GM23338 (cell line): ENCODE measurements at regions not wholly inside any gene's neighbourhood (a gene's known extent, or its start where the extent isn't known, plus 50 kb on each side); places are given as distances from the start of the nearest gene placed in this dataset.

Source experiments
- CREB1 ChIP-seq: fragments of 250-450 bp; sonication (Bioruptor Pico); IDR thresholded peaks from 2 replicates; pipeline ENCODE4 v1.5.0; 2020; ENCODE audit warnings: low read depth, mild to moderate bottlenecking, moderate library complexity
- EZH2 ChIP-seq: fragments of 200-600 bp; sonication (generic); IDR thresholded peaks from one replicate; pipeline ENCODE4 v1.8.0; 2017; ENCODE audit warnings: antibody characterized with exemption, mild to moderate bottlenecking, low read depth; ENCODE audit not compliant: unreplicated experiment
- EZH2phosphoT487 ChIP-seq: fragments of 200-600 bp; sonication (generic); IDR thresholded peaks from one replicate; pipeline ENCODE4 v1.8.1; 2018; ENCODE audit warnings: antibody characterized with exemption; ENCODE audit not compliant: unreplicated experiment
- ZNF331 ChIP-seq: fragments of 250-450 bp; sonication (Bioruptor Pico); IDR thresholded peaks from 2 replicates; pipeline ENCODE4 v1.5.0; 2020; ENCODE audit warnings: low read depth, mild to moderate bottlenecking, moderate library complexity
- TF ChIP-seq, protein P1 (sequence below), 2 experiments: fragments of 200-600 bp in 1 of 2; sonication (generic) in 1 of 2; conservative IDR thresholded peaks; 2 replicates each; pipeline versions ENCODE4 v1.5.1 to v1.6.1; 2016 to 2017; ENCODE audit warnings: antibody characterized with exemption in 2 of 2, low read depth in 2 of 2, mild to moderate bottlenecking in 2 of 2, moderate library complexity in 1 of 2

DNA sequence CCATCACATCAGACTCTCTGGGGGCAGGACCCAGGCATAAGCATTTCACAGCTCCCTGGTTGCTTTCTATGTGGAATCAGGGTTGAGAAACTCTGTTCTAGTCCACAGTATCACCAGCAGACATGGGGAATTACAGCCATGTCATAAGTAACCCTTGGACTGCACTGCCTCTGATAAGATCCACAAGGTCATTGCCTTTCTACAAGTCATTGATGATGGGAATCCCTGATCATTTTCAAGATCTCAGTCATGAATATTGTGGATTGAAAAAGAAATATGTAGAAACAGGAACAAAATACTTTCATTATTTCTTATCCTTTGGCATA is 304.1 kb downstream of the KLF6 start:
- TF ChIP-seq EZH2phosphoT487 (no peak), EZH2 (no peak), CREB1 (CRISPR knock-in tag) (no peak), ZNF331 (CRISPR knock-in tag) (no peak)
- TF ChIP-seq, protein P1, sequence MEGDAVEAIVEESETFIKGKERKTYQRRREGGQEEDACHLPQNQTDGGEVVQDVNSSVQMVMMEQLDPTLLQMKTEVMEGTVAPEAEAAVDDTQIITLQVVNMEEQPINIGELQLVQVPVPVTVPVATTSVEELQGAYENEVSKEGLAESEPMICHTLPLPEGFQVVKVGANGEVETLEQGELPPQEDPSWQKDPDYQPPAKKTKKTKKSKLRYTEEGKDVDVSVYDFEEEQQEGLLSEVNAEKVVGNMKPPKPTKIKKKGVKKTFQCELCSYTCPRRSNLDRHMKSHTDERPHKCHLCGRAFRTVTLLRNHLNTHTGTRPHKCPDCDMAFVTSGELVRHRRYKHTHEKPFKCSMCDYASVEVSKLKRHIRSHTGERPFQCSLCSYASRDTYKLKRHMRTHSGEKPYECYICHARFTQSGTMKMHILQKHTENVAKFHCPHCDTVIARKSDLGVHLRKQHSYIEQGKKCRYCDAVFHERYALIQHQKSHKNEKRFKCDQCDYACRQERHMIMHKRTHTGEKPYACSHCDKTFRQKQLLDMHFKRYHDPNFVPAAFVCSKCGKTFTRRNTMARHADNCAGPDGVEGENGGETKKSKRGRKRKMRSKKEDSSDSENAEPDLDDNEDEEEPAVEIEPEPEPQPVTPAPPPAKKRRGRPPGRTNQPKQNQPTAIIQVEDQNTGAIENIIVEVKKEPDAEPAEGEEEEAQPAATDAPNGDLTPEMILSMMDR (conservative IDR thresholded peaks at IDR 0.05; ENCODE audit: low read depth in 2 of 2): no peak
